Mesendoderm (in vitro differentiated cells): ENCODE measurements at regions not wholly inside any gene's neighbourhood (a gene's known extent, or its start where the extent isn't known, plus 50 kb on each side); places are given as distances from the start of the nearest gene placed in this dataset.
A peak's percentile ranks its signal among the peaks of the same experiment; 100 is the strongest.

Experiments used
- DNase-seq: peaks from one replicate; pipeline ENCODE4 v3.0.0; 2013
- H2AK5ac ChIP-seq: 2 replicates; pipeline ENCODE4 v1.6.1; 2013; ENCODE audit warnings: low read length, inconsistent platforms
- H2BK120ac ChIP-seq: 2 replicates; pipeline ENCODE4 v1.6.1; 2013; ENCODE audit warnings: low read depth, mild to moderate bottlenecking, low read length, moderate library complexity, mixed read lengths
- H2BK15ac ChIP-seq: replicated peaks from 2 replicates; pipeline ENCODE4 v1.6.1; 2013; ENCODE audit warnings: low read depth, mild to moderate bottlenecking, moderate library complexity
- H2BK5ac ChIP-seq: 2 replicates; pipeline ENCODE4 v1.6.1; 2013; ENCODE audit warnings: low read length, inconsistent platforms
- H3K18ac ChIP-seq: 2 replicates; pipeline ENCODE4 v1.6.1; 2013; ENCODE audit warnings: mild to moderate bottlenecking, low read length, mixed read lengths
- H3K23ac ChIP-seq: one replicate; pipeline ENCODE4 v1.6.1; 2013; ENCODE audit warnings: low read length
- H3K27ac ChIP-seq: 2 replicates; pipeline ENCODE4 v1.5.1; 2013; ENCODE audit warnings: low read depth, mild to moderate bottlenecking, inconsistent platforms, low read length, moderate library complexity
- H3K27me3 ChIP-seq: 2 replicates; pipeline ENCODE4 v1.6.1; 2013; ENCODE audit warnings: low read length, control low read depth, mild to moderate bottlenecking, inconsistent platforms; ENCODE audit not compliant: insufficient read depth, poor library complexity
- H3K36me3 ChIP-seq: 2 replicates; pipeline ENCODE4 v1.6.1; 2013; ENCODE audit warnings: low read length, inconsistent platforms; ENCODE audit not compliant: control insufficient read depth, insufficient read depth
- H3K4ac ChIP-seq: one replicate; pipeline ENCODE4 v1.6.1; 2013; ENCODE audit warnings: low read depth, mild to moderate bottlenecking, low read length, moderate library complexity
- H3K4me1 ChIP-seq: 2 replicates; pipeline ENCODE4 v1.6.1; 2013; ENCODE audit warnings: low read depth, low read length, inconsistent platforms; ENCODE audit not compliant: control insufficient read depth
- H3K4me2 ChIP-seq: 2 replicates; pipeline ENCODE4 v1.6.1; 2013; ENCODE audit warnings: low read length
- H3K4me3 ChIP-seq: 2 replicates; pipeline ENCODE4 v1.5.1; 2013; ENCODE audit warnings: mild to moderate bottlenecking, low read length
- H3K56ac ChIP-seq: one replicate; pipeline ENCODE4 v1.6.1; 2013; ENCODE audit warnings: low read length
- H3K79me1 ChIP-seq: 2 replicates; pipeline ENCODE4 v1.6.1; 2013; ENCODE audit warnings: low read length, inconsistent platforms
- H3K79me2 ChIP-seq: 2 replicates; pipeline ENCODE4 v1.6.1; 2013; ENCODE audit warnings: mild to moderate bottlenecking, low read length; ENCODE audit not compliant: control insufficient read depth, insufficient read depth
- H3K9ac ChIP-seq: 2 replicates; pipeline ENCODE4 v1.6.1; 2013; ENCODE audit warnings: low read length, inconsistent platforms
- H4K5ac ChIP-seq: one replicate; pipeline ENCODE4 v1.6.1; 2013; ENCODE audit warnings: low read length
- H4K8ac ChIP-seq: one replicate; pipeline ENCODE4 v1.6.1; 2013; ENCODE audit warnings: low read depth, mild to moderate bottlenecking, control low read depth, low read length, moderate library complexity
- WGBS: extraction: QIAGEN DNeasy Blood & Tissue Kit; methylation state at CpG from one replicate; pipeline ENCODE4 v1.1.7; 2013; ENCODE audit warnings: low lambda C conversion rate, missing lambda C conversion rate; ENCODE audit not compliant: insufficient coverage; ENCODE audit errors: extremely low coverage; 5-methylcytosine and 5-hydroxymethylcytosine counted together

DNA sequence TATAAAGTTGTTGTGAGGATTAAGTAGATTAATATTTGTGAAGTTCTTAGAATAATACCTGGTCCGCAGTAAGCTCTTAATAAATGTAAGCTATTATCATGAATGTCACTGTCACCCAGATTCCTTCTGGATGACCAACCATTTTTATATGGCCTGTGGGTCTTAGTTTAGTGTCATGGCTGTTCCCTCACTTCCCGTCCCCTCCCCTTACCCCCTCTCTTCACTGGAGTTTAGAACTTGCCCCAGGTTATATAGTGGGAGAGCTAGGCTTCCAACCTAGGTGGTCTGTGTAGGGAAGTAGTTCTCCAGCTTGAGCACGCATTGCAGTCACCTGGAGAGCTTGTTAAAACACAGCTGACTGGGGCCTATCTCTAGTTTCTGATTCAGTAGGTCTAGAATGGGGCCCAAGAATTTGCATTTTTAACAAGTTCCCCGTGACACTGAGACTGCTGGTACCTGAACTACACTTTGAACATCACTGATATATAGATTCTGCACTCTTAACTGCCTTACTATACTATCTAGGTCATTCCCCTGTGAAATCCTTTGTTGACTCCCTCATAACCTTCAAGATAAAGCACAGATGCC is 66.9 kb upstream of the PLAC1 start:
- Histone ChIP-seq H3K27me3 (no peaks in the 10 kb centered on the region), H3K27ac (no peak overlapping the region), H3K18ac (no peak overlapping the region), H2BK120ac (no peak overlapping the region), H3K4me2 (no peak overlapping the region), H2BK5ac (no peak overlapping the region), H3K4ac (no peak overlapping the region), H3K36me3 (no peaks in the 10 kb centered on the region), H4K5ac (no peak overlapping the region), H4K8ac (no peak overlapping the region), H3K56ac (no peak overlapping the region), H3K4me1 (no peaks in the 10 kb centered on the region), H3K23ac (no peak overlapping the region), H3K79me1 (no peaks in the 10 kb centered on the region), H3K9ac (no peak overlapping the region), H2BK15ac (no peak overlapping the region), H3K79me2 (no peaks in the 10 kb centered on the region), H2AK5ac (no peak overlapping the region), H3K4me3 (no peak overlapping the region)
- no CpG with 5 or more reads among the region's 4 CpGs for WGBS
- no peak for DNase-seq

DNA sequence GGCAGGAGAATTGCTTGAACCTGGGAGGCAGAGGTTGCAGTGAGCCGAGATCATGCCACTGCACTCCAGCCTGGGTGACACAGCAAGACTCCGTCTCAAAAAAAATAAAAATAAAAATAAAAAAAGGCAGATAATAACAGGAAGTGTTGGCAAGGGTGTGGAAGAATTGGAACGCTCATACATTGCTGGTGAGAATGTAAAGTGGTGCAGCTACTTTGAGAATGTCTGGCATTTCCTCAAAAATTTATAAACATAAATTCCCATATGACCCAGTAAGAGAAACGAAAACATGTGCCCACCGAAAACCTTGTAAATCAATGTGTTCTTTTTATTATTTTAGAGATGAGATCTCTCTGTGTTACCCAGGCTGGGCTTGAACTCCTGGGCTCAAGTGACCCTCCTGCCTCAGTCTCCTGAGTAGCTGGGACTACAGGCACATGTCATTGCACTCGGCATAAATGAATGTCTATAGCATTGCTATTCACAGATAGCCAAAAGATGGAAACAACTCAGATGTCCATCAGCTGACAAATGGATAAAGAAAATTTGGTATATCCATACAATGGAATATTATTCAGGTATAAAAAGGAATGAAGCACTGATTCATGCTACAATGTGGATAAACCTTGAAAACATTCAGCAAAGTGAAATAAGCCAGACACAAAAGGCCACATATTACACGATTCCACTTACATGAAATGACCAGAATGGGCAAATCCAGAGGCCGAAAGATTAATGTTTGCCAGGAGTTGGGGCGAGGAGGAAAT is 63.7 kb upstream of the PLAC1 start:
- Histone ChIP-seq H3K56ac (no peak overlapping the region), H2AK5ac (no peak overlapping the region), H3K4me2 (no peak overlapping the region), H3K9ac (no peak overlapping the region), H3K79me1 (no peaks in the 10 kb centered on the region), H3K79me2 (no peaks in the 10 kb centered on the region), H3K23ac (no peak overlapping the region), H3K4ac (no peak overlapping the region), H4K8ac (no peak overlapping the region), H2BK120ac (no peak overlapping the region), H3K4me3 (no peak overlapping the region), H2BK15ac (no peak overlapping the region), H3K27ac (no peak overlapping the region), H3K36me3 (no peaks in the 10 kb centered on the region), H2BK5ac (no peak overlapping the region), H4K5ac (no peak overlapping the region), H3K4me1 (no peaks in the 10 kb centered on the region), H3K18ac (no peak overlapping the region), H3K27me3 (no peaks in the 10 kb centered on the region)
- DNase-seq: no peak
- WGBS: no CpG with 5 or more reads among the region's 9 CpGs

DNA sequence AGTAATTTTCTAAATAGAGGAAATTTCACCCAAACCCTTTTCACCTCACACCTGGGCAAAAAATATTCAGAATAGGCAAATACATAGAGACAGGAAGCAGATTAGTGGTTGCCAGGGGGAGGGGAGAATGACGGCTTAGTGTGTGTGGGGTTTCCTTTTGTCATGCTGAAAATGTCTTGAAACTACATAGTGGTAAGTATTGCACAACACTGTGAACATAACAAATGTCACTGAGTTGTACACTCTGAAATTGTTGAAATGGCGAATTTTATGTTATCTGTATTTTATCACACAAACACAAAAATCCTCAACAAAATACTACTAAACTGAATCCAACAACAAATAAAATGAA is 60.7 kb upstream of the PLAC1 start:
- no peak overlapping the region for H3K4me2 ChIP-seq
- no CpG with 5 or more reads among the region's 2 CpGs for WGBS
- no peak overlapping the region for H3K27ac ChIP-seq
- no peaks in the 10 kb centered on the region for H3K79me1 ChIP-seq
- no peak overlapping the region for H2AK5ac ChIP-seq
- H3K36me3 ChIP-seq: no peaks in the 10 kb centered on the region
- DNase-seq: peak; percentile 42
- H4K5ac ChIP-seq: no peak overlapping the region
- no peak overlapping the region for H3K23ac ChIP-seq
- no peak overlapping the region for H2BK120ac ChIP-seq
- H4K8ac ChIP-seq: no peak overlapping the region
- H3K9ac ChIP-seq: no peak overlapping the region
- no peak overlapping the region for H3K4ac ChIP-seq
- no peak overlapping the region for H2BK15ac ChIP-seq
- H3K27me3 ChIP-seq: no peaks in the 10 kb centered on the region
- H3K4me1 ChIP-seq: no peaks in the 10 kb centered on the region
- no peak overlapping the region for H3K18ac ChIP-seq
- no peak overlapping the region for H3K4me3 ChIP-seq
- no peak overlapping the region for H2BK5ac ChIP-seq
- H3K56ac ChIP-seq: no peak overlapping the region
- H3K79me2 ChIP-seq: no peaks in the 10 kb centered on the region

DNA sequence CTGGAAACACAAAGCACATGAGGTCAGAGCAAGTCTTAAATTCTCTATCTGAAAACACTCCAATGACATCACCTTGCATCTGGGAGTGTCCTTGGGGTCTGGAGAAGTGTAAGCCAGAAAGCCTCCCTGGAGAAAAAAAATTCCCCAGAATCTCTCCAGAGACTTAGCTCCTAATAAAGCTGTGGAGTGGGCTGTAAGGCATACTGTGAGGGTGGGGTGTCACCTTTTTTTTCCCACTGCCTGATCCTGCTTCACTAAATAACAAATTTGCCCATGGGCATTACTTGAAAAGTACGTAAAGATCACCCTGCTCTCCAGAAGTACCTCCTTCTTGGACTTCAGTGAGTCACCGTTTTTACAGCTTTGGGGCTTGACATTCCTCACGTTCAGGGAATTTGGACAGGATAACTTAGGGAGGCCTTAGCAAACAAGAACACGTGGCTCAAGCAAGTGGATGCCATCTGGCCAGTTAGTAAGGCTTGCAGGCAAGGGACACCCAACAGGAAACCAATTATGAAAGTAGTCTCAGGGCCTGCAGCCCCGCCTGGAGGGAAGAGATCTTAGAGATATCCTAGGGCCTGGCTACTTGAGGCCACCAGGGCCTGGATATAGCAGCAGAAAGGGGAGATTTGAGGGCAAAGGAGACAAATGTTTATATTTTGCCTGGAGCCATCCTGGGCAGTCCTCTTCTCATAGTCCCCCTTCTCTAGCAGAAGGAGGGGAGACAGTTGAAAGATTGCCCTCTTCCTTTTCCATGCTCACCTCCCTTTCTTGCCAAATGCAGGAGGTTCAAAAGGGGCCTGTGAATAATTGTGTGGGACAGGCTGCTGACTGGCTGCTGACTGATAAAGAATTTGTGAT is 60.1 kb upstream of the PLAC1 start:
- no peak overlapping the region for H2BK5ac ChIP-seq
- no peaks in the 10 kb centered on the region for H3K4me1 ChIP-seq
- H3K56ac ChIP-seq: no peak overlapping the region
- H3K23ac ChIP-seq: no peak overlapping the region
- H3K79me1 ChIP-seq: no peaks in the 10 kb centered on the region
- H2BK15ac ChIP-seq: no peak overlapping the region
- H4K8ac ChIP-seq: no peak overlapping the region
- DNase-seq: peak; percentile 95
- no peak overlapping the region for H2AK5ac ChIP-seq
- no peak overlapping the region for H2BK120ac ChIP-seq
- H3K27ac ChIP-seq: no peak overlapping the region
- H3K4me3 ChIP-seq: no peak overlapping the region
- H3K4me2 ChIP-seq: no peak overlapping the region
- H3K36me3 ChIP-seq: no peaks in the 10 kb centered on the region
- WGBS: no CpG with 5 or more reads among the region's 5 CpGs
- H4K5ac ChIP-seq: no peak overlapping the region
- H3K79me2 ChIP-seq: no peaks in the 10 kb centered on the region
- no peak overlapping the region for H3K4ac ChIP-seq
- no peak overlapping the region for H3K9ac ChIP-seq
- H3K27me3 ChIP-seq: no peaks in the 10 kb centered on the region
- peak overlapping the region; percentile 12 for H3K18ac ChIP-seq

DNA sequence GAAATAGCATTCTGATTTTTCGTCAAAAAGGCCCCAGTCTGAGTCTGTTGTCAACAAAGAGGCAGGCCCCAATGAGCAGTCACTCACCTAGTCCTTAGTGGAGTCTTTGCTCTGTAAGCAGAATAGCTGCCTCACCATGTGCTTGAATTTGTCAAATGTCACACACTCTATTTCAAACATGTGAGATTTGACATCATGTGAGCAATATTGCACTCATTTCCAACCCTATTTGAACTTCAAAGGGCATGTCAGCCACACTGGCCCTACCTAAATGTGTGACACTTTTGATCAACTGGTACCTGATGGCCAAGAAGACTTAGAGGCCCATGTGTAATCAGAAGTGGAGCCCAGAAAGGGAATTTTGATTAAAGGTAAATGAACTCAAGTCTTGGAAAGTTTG is 59.4 kb upstream of the PLAC1 start:
- no peak overlapping the region for H4K5ac ChIP-seq
- no peak overlapping the region for H3K4me3 ChIP-seq
- DNase-seq: no peak
- no CpG with 5 or more reads among the region's 1 CpG for WGBS
- H3K18ac ChIP-seq: no peak overlapping the region
- no peak overlapping the region for H3K9ac ChIP-seq
- no peaks in the 10 kb centered on the region for H3K36me3 ChIP-seq
- H4K8ac ChIP-seq: no peak overlapping the region
- H3K27ac ChIP-seq: no peak overlapping the region
- H3K4me1 ChIP-seq: no peaks in the 10 kb centered on the region
- no peaks in the 10 kb centered on the region for H3K27me3 ChIP-seq
- no peak overlapping the region for H2BK15ac ChIP-seq
- H2BK5ac ChIP-seq: no peak overlapping the region
- no peak overlapping the region for H3K4ac ChIP-seq
- no peak overlapping the region for H3K23ac ChIP-seq
- no peaks in the 10 kb centered on the region for H3K79me1 ChIP-seq
- no peak overlapping the region for H3K56ac ChIP-seq
- no peak overlapping the region for H2AK5ac ChIP-seq
- no peak overlapping the region for H2BK120ac ChIP-seq
- no peak overlapping the region for H3K4me2 ChIP-seq
- H3K79me2 ChIP-seq: no peaks in the 10 kb centered on the region
